Neural cell (in vitro differentiated cells): ENCODE measurements at regions not wholly inside any gene's neighbourhood (a gene's known extent, or its start where the extent isn't known, plus 50 kb on each side); places are given as distances from the start of the nearest gene placed in this dataset.

ENCODE experiments used
- CTCF ChIP-seq: fragments of 450-650 bp; IDR thresholded peaks from 2 replicates; pipeline ENCODE4 v1.5.1; 2014; ENCODE audit warnings: antibody characterized with exemption, mild to moderate bottlenecking, moderate library complexity; ENCODE audit not compliant: poor library complexity, severe bottlenecking
- EP300 ChIP-seq: fragments of 450-650 bp; conservative IDR thresholded peaks from 2 replicates; pipeline ENCODE4 v1.6.1; 2014; ENCODE audit warnings: antibody characterized with exemption, mild to moderate bottlenecking, moderate library complexity; ENCODE audit not compliant: poor library complexity, severe bottlenecking
- EZH2 ChIP-seq: fragments of 200-600, 300-800 bp; shearing (Covaris generic), sonication (generic); IDR thresholded peaks from 2 replicates; pipeline ENCODE4 v1.6.1; 2014; ENCODE audit warnings: antibody characterized with exemption, low read length, borderline replicate concordance, mild to moderate bottlenecking; ENCODE audit not compliant: insufficient read depth, poor library complexity, severe bottlenecking
- MXI1 ChIP-seq: fragments of 450-650 bp; conservative IDR thresholded peaks from 2 replicates; pipeline ENCODE4 v1.6.1; 2014; ENCODE audit warnings: antibody characterized with exemption, mild to moderate bottlenecking; ENCODE audit not compliant: poor library complexity, severe bottlenecking
- REST ChIP-seq: IDR thresholded peaks from 2 replicates; pipeline ENCODE4 v1.6.1; 2012; ENCODE audit warnings: borderline replicate concordance

- TF ChIP-seq CTCF = no peak
- TF ChIP-seq EP300 = peak; percentile 70
- no peak for TF ChIP-seq MXI1
- peak; percentile 98 for TF ChIP-seq REST
- no peak for TF ChIP-seq EZH2
These were observed 265.7 kb upstream of the C1orf174 start for GRCh38 chr1:4165686-4166300.
